ENCODE measurements at regions not wholly inside any gene's neighbourhood (a gene's known extent, or its start where the extent isn't known, plus 50 kb on each side); places are given as distances from the start of the nearest gene placed in this dataset.

GRCh38 chr2:234816056-234816455 lies 135.8 kb upstream of the SH3BP4 start (continued):
- TF ChIP-seq SUZ12 (IDR thresholded peaks at IDR 0.05; ENCODE audit: low read length) (no peak), MAFK (IDR thresholded peaks at IDR 0.05; ENCODE audit: low read depth, low read length) (no peak), CHD2 (IDR thresholded peaks at IDR 0.05; ENCODE audit: low read length) (no peak), SIRT6 (IDR thresholded peaks at IDR 0.05; ENCODE audit: low read length) (no peak)
